ENCODE measurements at regions not wholly inside any gene's neighbourhood (a gene's known extent, or its start where the extent isn't known, plus 50 kb on each side); places are given as distances from the start of the nearest gene placed in this dataset.

DNA sequence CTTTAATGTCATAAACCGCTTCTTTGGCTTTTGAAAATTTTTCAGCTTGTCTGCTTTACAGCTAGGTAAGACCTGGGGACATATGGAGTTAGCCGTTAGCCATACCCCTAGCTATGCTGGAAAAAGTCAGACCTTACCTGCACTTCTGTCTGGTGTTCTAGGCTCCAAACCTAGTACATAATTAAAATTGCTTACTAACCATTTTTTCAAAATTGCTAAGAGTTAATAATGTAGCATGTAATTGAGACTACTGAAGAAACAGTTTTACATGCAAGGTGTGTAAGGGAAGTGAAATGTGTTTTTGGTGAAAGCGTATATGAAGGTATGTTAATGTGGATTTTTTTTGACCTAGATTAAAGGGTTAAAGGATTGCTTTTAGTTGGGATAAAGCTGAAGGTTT lies 336.9 kb downstream of the RNF144B start:
- Histone ChIP-seq H3K9me3 (ENCODE audit: control insufficient read depth, insufficient read depth, low read length) (no peaks in the 10 kb centered on the region), H2BK15ac (ENCODE audit: low read depth, low read length) (no peak overlapping the region), H4K20me1 (ENCODE audit: insufficient read depth, low read length) (no peaks in the 10 kb centered on the region), H3K9ac (ENCODE audit: low read depth, low read length) (no peak overlapping the region), H3K27me3 (ENCODE audit: control insufficient read depth, insufficient read depth, low read length) (no peaks in the 10 kb centered on the region), H3K4me1 (ENCODE audit: control insufficient read depth, insufficient read depth, low read length) (no peaks in the 10 kb centered on the region), H3K23ac (ENCODE audit: low read depth, low read length) (no peak overlapping the region), H3K4ac (ENCODE audit: low read depth, low read length) (no peak overlapping the region), H2BK120ac (ENCODE audit: low read depth, low read length) (no peak overlapping the region), H2BK5ac (ENCODE audit: low read depth, low read length, poor library complexity, severe bottlenecking) (no peak overlapping the region), H3K36me3 (ENCODE audit: control insufficient read depth, insufficient read depth, low read length) (no peaks in the 10 kb centered on the region), H4K8ac (ENCODE audit: low read depth in 2 of 2, low read length in 2 of 2) (no peak overlapping the region), H3K4me2 (ENCODE audit: low read depth, low read length) (no peak overlapping the region), H4K5ac (ENCODE audit: low read depth, low read length) (no peak overlapping the region), H3K9me1 (ENCODE audit: insufficient read depth, low read length) (no peaks in the 10 kb centered on the region), H3K27ac (ENCODE audit: insufficient read depth, low read length) (no peak overlapping the region), H2AK5ac (ENCODE audit: low read depth, low read length) (no peak overlapping the region), H2AK9ac (replicated peaks; ENCODE audit: low read depth, low read length, poor library complexity) (no peak overlapping the region), H2BK20ac (ENCODE audit: low read depth, low read length) (no peak overlapping the region), H3K14ac (replicated peaks; ENCODE audit: low read depth, low read length) (no peak overlapping the region), H4K91ac (ENCODE audit: insufficient read depth, low read depth, low read length) (no peak overlapping the region), H3K79me1 (ENCODE audit: low read depth in 1 of 2, low read length in 2 of 2) (no peaks in the 10 kb centered on the region), H3K56ac (ENCODE audit: extremely low read depth, insufficient read depth, low read length) (no peak overlapping the region), H3K4me3 (ENCODE audit: insufficient read depth, low read depth, low read length) (no peak overlapping the region), H3K18ac (ENCODE audit: low read depth, low read length) (no peak overlapping the region), H2AFZ (replicated peaks; ENCODE audit: low read length, poor library complexity) (no peak overlapping the region)
- DNase-seq = no peak
- intact Hi-C loops (cut with micrococcal nuclease) (loop anchor here (1.0 kb wide), 1 partner anchor 49 kb away; no protein-coding TSS in a partner anchor), dilution Hi-C loops (cut with HindIII; ENCODE audit: low sequenced_read_pairs, unreplicated experiment) (no loop called here), in situ Hi-C loops (cut with MboI; ENCODE audit: low sequenced_read_pairs) (no loop called here)
- CTCF ChIA-PET = no interaction called here
- POLR2A ChIA-PET (ENCODE audit: unreplicated experiment) = no interaction called here
- BruUV-seq (replicated peaks) = no TSS peak
- no peak for TF ChIP-seq BHLHE40 (IDR thresholded peaks at IDR 0.05; ENCODE audit: low read depth, low read length)
- no peak for TF ChIP-seq MAZ (IDR thresholded peaks at IDR 0.05; ENCODE audit: borderline replicate concordance, low read depth, low read length)
- no peak for TF ChIP-seq RAD21 (IDR thresholded peaks at IDR 0.05; ENCODE audit: low read length)
- TF ChIP-seq RCOR1 (IDR thresholded peaks at IDR 0.05; ENCODE audit: insufficient replicate concordance, low read length) = no peak
- TF ChIP-seq CHD1 (IDR thresholded peaks at IDR 0.05; ENCODE audit: low read depth, low read length) = no peak
- TF ChIP-seq, protein P1, sequence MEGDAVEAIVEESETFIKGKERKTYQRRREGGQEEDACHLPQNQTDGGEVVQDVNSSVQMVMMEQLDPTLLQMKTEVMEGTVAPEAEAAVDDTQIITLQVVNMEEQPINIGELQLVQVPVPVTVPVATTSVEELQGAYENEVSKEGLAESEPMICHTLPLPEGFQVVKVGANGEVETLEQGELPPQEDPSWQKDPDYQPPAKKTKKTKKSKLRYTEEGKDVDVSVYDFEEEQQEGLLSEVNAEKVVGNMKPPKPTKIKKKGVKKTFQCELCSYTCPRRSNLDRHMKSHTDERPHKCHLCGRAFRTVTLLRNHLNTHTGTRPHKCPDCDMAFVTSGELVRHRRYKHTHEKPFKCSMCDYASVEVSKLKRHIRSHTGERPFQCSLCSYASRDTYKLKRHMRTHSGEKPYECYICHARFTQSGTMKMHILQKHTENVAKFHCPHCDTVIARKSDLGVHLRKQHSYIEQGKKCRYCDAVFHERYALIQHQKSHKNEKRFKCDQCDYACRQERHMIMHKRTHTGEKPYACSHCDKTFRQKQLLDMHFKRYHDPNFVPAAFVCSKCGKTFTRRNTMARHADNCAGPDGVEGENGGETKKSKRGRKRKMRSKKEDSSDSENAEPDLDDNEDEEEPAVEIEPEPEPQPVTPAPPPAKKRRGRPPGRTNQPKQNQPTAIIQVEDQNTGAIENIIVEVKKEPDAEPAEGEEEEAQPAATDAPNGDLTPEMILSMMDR (conservative IDR thresholded peaks at IDR 0.05; ENCODE audit: low read depth, low read length) = no peak
- TF ChIP-seq, protein P2, sequence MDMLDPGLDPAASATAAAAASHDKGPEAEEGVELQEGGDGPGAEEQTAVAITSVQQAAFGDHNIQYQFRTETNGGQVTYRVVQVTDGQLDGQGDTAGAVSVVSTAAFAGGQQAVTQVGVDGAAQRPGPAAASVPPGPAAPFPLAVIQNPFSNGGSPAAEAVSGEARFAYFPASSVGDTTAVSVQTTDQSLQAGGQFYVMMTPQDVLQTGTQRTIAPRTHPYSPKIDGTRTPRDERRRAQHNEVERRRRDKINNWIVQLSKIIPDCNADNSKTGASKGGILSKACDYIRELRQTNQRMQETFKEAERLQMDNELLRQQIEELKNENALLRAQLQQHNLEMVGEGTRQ (IDR thresholded peaks at IDR 0.05; ENCODE audit: low read depth, low read length) = no peak
- TF ChIP-seq RFX5 (IDR thresholded peaks at IDR 0.05; ENCODE audit: low read depth, low read length) = no peak
- no peak for TF ChIP-seq ELK1 (IDR thresholded peaks at IDR 0.05; ENCODE audit: borderline replicate concordance, low read depth, low read length)
- TF ChIP-seq POLR2A (IDR thresholded peaks at IDR 0.05; ENCODE audit: low read depth, low read length) = no peak
- TF ChIP-seq NFE2L2 (IDR thresholded peaks at IDR 0.05; ENCODE audit: low read depth, low read length) = no peak
- TF ChIP-seq SMC3 (IDR thresholded peaks at IDR 0.05; ENCODE audit: low read depth, low read length) = no peak
- no peak for TF ChIP-seq MXI1 (IDR thresholded peaks at IDR 0.05; ENCODE audit: borderline replicate concordance, low read depth, low read length)
- TF ChIP-seq CEBPB (IDR thresholded peaks at IDR 0.05; ENCODE audit: low read depth, low read length) = no peak
- no peak for TF ChIP-seq MAFK (IDR thresholded peaks at IDR 0.05; ENCODE audit: low read depth, low read length)
- 67 to 100% methylated on average over 1 of the region's 3 CpGs for WGBS, 2 experiments (ENCODE audit: extremely low coverage in 2 of 2, insufficient read length in 1 of 2)
- no peak for ATAC-seq (ENCODE audit: low read depth)

Measured in IMR-90 (cell line).